Trophoblast cell (in vitro differentiated cells and primary cell): ENCODE measurements at regions not wholly inside any gene's neighbourhood (a gene's known extent, or its start where the extent isn't known, plus 50 kb on each side); places are given as distances from the start of the nearest gene placed in this dataset.

ENCODE experiments used
- DNase-seq, 2 donors: peaks; one replicate each; pipeline ENCODE4 v3.0.0-alpha.2; 2016
- H2AFZ ChIP-seq: 2 replicates; pipeline ENCODE4 v1.6.1; 2013; ENCODE audit warnings: low read length, moderate library complexity, mild to moderate bottlenecking; ENCODE audit not compliant: insufficient read depth, poor library complexity
- H2AK5ac ChIP-seq: 2 replicates; pipeline ENCODE4 v1.6.1; 2013; ENCODE audit warnings: mild to moderate bottlenecking, low read length
- H2BK120ac ChIP-seq: 2 replicates; pipeline ENCODE4 v1.6.1; 2013; ENCODE audit warnings: low read length, mild to moderate bottlenecking, moderate library complexity; ENCODE audit not compliant: insufficient read depth, poor library complexity
- H2BK12ac ChIP-seq: 2 replicates; pipeline ENCODE4 v1.6.1; 2013; ENCODE audit warnings: mild to moderate bottlenecking, low read length, moderate library complexity
- H2BK5ac ChIP-seq: 2 replicates; pipeline ENCODE4 v1.6.1; 2013; ENCODE audit warnings: low read length, low read depth, moderate library complexity, mild to moderate bottlenecking; ENCODE audit not compliant: poor library complexity
- H3K14ac ChIP-seq: 2 replicates; pipeline ENCODE4 v1.6.1; 2013; ENCODE audit warnings: mild to moderate bottlenecking, low read length
- H3K18ac ChIP-seq: 2 replicates; pipeline ENCODE4 v1.6.1; 2013; ENCODE audit warnings: mild to moderate bottlenecking, low read length
- H3K23ac ChIP-seq: 2 replicates; pipeline ENCODE4 v1.6.1; 2013; ENCODE audit warnings: low read length
- H3K27ac ChIP-seq: 2 replicates; pipeline ENCODE4 v1.5.1; 2013; ENCODE audit warnings: low read depth, mild to moderate bottlenecking, inconsistent platforms, low read length, moderate library complexity
- H3K27me3 ChIP-seq: 2 replicates; pipeline ENCODE4 v1.6.1; 2013; ENCODE audit warnings: inconsistent platforms, mild to moderate bottlenecking, low read length, moderate library complexity; ENCODE audit not compliant: insufficient read depth
- H3K36me3 ChIP-seq, 2 experiments: 1 replicate in 1 of 2; 2 replicates in 1 of 2; pipeline ENCODE4 v1.6.1; 2013; ENCODE audit warnings: low read length in 2 of 2, mild to moderate bottlenecking in 2 of 2, moderate library complexity in 1 of 2; ENCODE audit not compliant: insufficient read depth in 2 of 2, control insufficient read depth in 1 of 2
- H3K4ac ChIP-seq: 2 replicates; pipeline ENCODE4 v1.6.1; 2013; ENCODE audit warnings: low read depth, mild to moderate bottlenecking, low read length, moderate library complexity
- H3K4me1 ChIP-seq, 2 experiments: 1 replicate in 1 of 2; 2 replicates in 1 of 2; pipeline ENCODE4 v1.6.1; 2013; ENCODE audit warnings: low read length in 2 of 2, mild to moderate bottlenecking in 2 of 2, moderate library complexity in 1 of 2; ENCODE audit not compliant: insufficient read depth in 2 of 2, control insufficient read depth in 1 of 2
- H3K4me2 ChIP-seq: 2 replicates; pipeline ENCODE4 v1.6.1; 2013; ENCODE audit warnings: inconsistent platforms, mild to moderate bottlenecking, low read length, moderate library complexity
- H3K4me3 ChIP-seq: 2 replicates; pipeline ENCODE4 v1.5.1; 2013; ENCODE audit warnings: mild to moderate bottlenecking, low read depth, low read length, inconsistent platforms
- H3K79me1 ChIP-seq: one replicate; pipeline ENCODE4 v1.6.1; 2013; ENCODE audit warnings: low read length
- H3K79me2 ChIP-seq: 2 replicates; pipeline ENCODE4 v1.6.1; 2013; ENCODE audit warnings: low read length, mild to moderate bottlenecking; ENCODE audit not compliant: control insufficient read depth, insufficient read depth, poor library complexity
- H3K9ac ChIP-seq: 2 replicates; pipeline ENCODE4 v1.6.1; 2013; ENCODE audit warnings: mild to moderate bottlenecking, low read length
- H3K9me3 ChIP-seq: 2 replicates; pipeline ENCODE4 v1.6.1; 2013; ENCODE audit warnings: low read depth, mild to moderate bottlenecking, control low read depth, inconsistent platforms, low read length; ENCODE audit not compliant: insufficient read depth
- H4K12ac ChIP-seq: 2 replicates; pipeline ENCODE4 v1.6.1; 2013; ENCODE audit warnings: low read depth, mild to moderate bottlenecking, low read length, moderate library complexity
- H4K8ac ChIP-seq: 2 replicates; pipeline ENCODE4 v1.6.1; 2013; ENCODE audit warnings: low read depth, mild to moderate bottlenecking, low read length, moderate library complexity
- H4K91ac ChIP-seq: one replicate; pipeline ENCODE4 v1.6.1; 2013; ENCODE audit warnings: low read depth, mild to moderate bottlenecking, low read length, moderate library complexity
- WGBS: extraction: QIAGEN DNeasy Blood & Tissue Kit; methylation state at CpG from one replicate; pipeline ENCODE4 v1.1.7; 2013; ENCODE audit warnings: missing lambda C conversion rate; ENCODE audit not compliant: insufficient read length, insufficient coverage; ENCODE audit errors: extremely low coverage; 5-methylcytosine and 5-hydroxymethylcytosine counted together

- WGBS = no CpG with 5 or more reads among the region's 4 CpGs
- Histone ChIP-seq H4K8ac (no peak overlapping the region), H3K23ac (no peak overlapping the region), H3K79me1 (no peaks in the 10 kb centered on the region), H2BK12ac (no peak overlapping the region), H3K27ac (no peak overlapping the region), H3K14ac (no peak overlapping the region), H3K4me3 (no peak overlapping the region), H4K12ac (no peak overlapping the region), H3K9me3 (no peaks in the 10 kb centered on the region), H2AFZ (no peak overlapping the region), H4K91ac (no peak overlapping the region), H2AK5ac (no peak overlapping the region), H3K9ac (no peak overlapping the region), H3K79me2 (no peaks in the 10 kb centered on the region), H3K4ac (no peak overlapping the region), H3K4me2 (no peak overlapping the region), H3K27me3 (no peaks in the 10 kb centered on the region), H2BK5ac (no peak overlapping the region), H3K4me1 (peaks cover 0 to 5% of the 10 kb centered on the region in 2 experiments), H3K18ac (no peak overlapping the region), H3K36me3 (no peaks in the 10 kb centered on the region), H2BK120ac (no peak overlapping the region)
- DNase-seq = peak in 1 of 2 donors; percentile 32
Observed at GRCh38 chr3:124381575-124382333, 348.5 kb upstream of the UMPS start.

- Histone ChIP-seq H4K91ac (no peak overlapping the region), H3K4ac (no peak overlapping the region), H3K4me2 (no peak overlapping the region), H3K9ac (no peak overlapping the region), H2AFZ (no peak overlapping the region), H3K79me1 (no peaks in the 10 kb centered on the region), H3K4me3 (no peak overlapping the region), H2AK5ac (no peak overlapping the region), H4K8ac (no peak overlapping the region), H4K12ac (no peak overlapping the region), H3K79me2 (no peaks in the 10 kb centered on the region), H3K27me3 (no peaks in the 10 kb centered on the region), H2BK120ac (no peak overlapping the region), H2BK5ac (no peak overlapping the region), H3K9me3 (no peaks in the 10 kb centered on the region), H3K14ac (no peak overlapping the region), H3K36me3 (no peaks in the 10 kb centered on the region), H3K23ac (no peak overlapping the region), H3K27ac (no peak overlapping the region), H3K4me1 (peaks cover 0 to 5% of the 10 kb centered on the region in 2 experiments), H3K18ac (no peak overlapping the region), H2BK12ac (no peak overlapping the region)
- no CpG with 5 or more reads among the region's 4 CpGs for WGBS
- DNase-seq = peak; percentile 66 to 78
Observed at GRCh38 chr3:124383051-124383450, 347.2 kb upstream of the UMPS start.

- H2AK5ac ChIP-seq = no peak overlapping the region
- H4K8ac ChIP-seq = no peak overlapping the region
- WGBS = no CpG with 5 or more reads among the region's 6 CpGs
- H2BK120ac ChIP-seq = no peak overlapping the region
- no peak overlapping the region for H3K4me3 ChIP-seq
- H3K9me3 ChIP-seq = no peaks in the 10 kb centered on the region
- H2AFZ ChIP-seq = no peak overlapping the region
- no peak overlapping the region for H3K23ac ChIP-seq
- no peak overlapping the region for H4K12ac ChIP-seq
- no peak overlapping the region for H3K4ac ChIP-seq
- H3K4me1 ChIP-seq = peaks cover 0 to 5% of the 10 kb centered on the region in 2 experiments
- H3K4me2 ChIP-seq = no peak overlapping the region
- H3K14ac ChIP-seq = no peak overlapping the region
- no peak overlapping the region for H2BK12ac ChIP-seq
- H3K79me2 ChIP-seq = no peaks in the 10 kb centered on the region
- no peaks in the 10 kb centered on the region for H3K36me3 ChIP-seq
- no peak overlapping the region for H3K9ac ChIP-seq
- H3K27ac ChIP-seq = no peak overlapping the region
- no peak overlapping the region for H4K91ac ChIP-seq
- no peak overlapping the region for H2BK5ac ChIP-seq
- H3K27me3 ChIP-seq = no peaks in the 10 kb centered on the region
- no peak overlapping the region for H3K18ac ChIP-seq
- H3K79me1 ChIP-seq = no peaks in the 10 kb centered on the region
- peak in 1 of 2 donors; percentile 9 for DNase-seq
Observed at GRCh38 chr3:124383846-124384466, 346.3 kb upstream of the UMPS start.

GRCh38 chr3:124384527-124384926, 345.7 kb upstream of the UMPS start:
- DNase-seq = no peak
- H3K9me3 ChIP-seq = no peaks in the 10 kb centered on the region
- no peak overlapping the region for H2AFZ ChIP-seq
- no peaks in the 10 kb centered on the region for H3K79me1 ChIP-seq
- H2BK5ac ChIP-seq = no peak overlapping the region
- no peak overlapping the region for H3K4me3 ChIP-seq
- no peak overlapping the region for H3K18ac ChIP-seq
- H3K27me3 ChIP-seq = no peaks in the 10 kb centered on the region
- no peak overlapping the region for H3K14ac ChIP-seq
- no peaks in the 10 kb centered on the region for H3K36me3 ChIP-seq
- H3K4me1 ChIP-seq = peaks cover 0 to 5% of the 10 kb centered on the region in 2 experiments
- H2BK12ac ChIP-seq = no peak overlapping the region
- H3K9ac ChIP-seq = no peak overlapping the region
- no peaks in the 10 kb centered on the region for H3K79me2 ChIP-seq
- no peak overlapping the region for H4K12ac ChIP-seq
- no peak overlapping the region for H2BK120ac ChIP-seq
- no peak overlapping the region for H3K27ac ChIP-seq
- H3K4ac ChIP-seq = no peak overlapping the region
- H4K91ac ChIP-seq = no peak overlapping the region
- H3K4me2 ChIP-seq = no peak overlapping the region
- no peak overlapping the region for H4K8ac ChIP-seq
- no peak overlapping the region for H2AK5ac ChIP-seq
- no CpG with 5 or more reads among the region's 19 CpGs for WGBS
- H3K23ac ChIP-seq = no peak overlapping the region
